ENCODE measurements at regions not wholly inside any gene's neighbourhood (a gene's known extent, or its start where the extent isn't known, plus 50 kb on each side); places are given as distances from the start of the nearest gene placed in this dataset.

GRCh38 chr10:52541006-52541473 lies 227.0 kb downstream of the DKK1 start:
- H3K79me1 ChIP-seq (ENCODE audit: low read depth in 1 of 2, low read length in 2 of 2) = no peaks in the 10 kb centered on the region
- no peak overlapping the region for H4K5ac ChIP-seq (ENCODE audit: low read depth, low read length)
- no peaks in the 10 kb centered on the region for H4K20me1 ChIP-seq (ENCODE audit: insufficient read depth, low read length)
- no TSS peak for BruUV-seq (replicated peaks)
- in situ Hi-C loops (cut with MboI; ENCODE audit: low sequenced_read_pairs) (no loop called here), intact Hi-C loops (cut with micrococcal nuclease) (no loop called here), dilution Hi-C loops (cut with HindIII; ENCODE audit: low sequenced_read_pairs, unreplicated experiment) (no loop called here)
- no peak overlapping the region for H2BK20ac ChIP-seq (ENCODE audit: low read depth, low read length)
- H2BK15ac ChIP-seq (ENCODE audit: low read depth, low read length) = no peak overlapping the region
- H3K9me3 ChIP-seq (ENCODE audit: control insufficient read depth, insufficient read depth, low read length) = no peaks in the 10 kb centered on the region
- H4K91ac ChIP-seq (ENCODE audit: insufficient read depth, low read depth, low read length) = no peak overlapping the region
- peaks cover 8% of the 10 kb centered on the region for H3K9me1 ChIP-seq (ENCODE audit: insufficient read depth, low read length)
- no peak overlapping the region; a peak in 1 of 4 replicates for H4K8ac ChIP-seq (ENCODE audit: low read depth in 2 of 2, low read length in 2 of 2)
- ATAC-seq (ENCODE audit: low read depth) (no peak), DNase-seq (peak; percentile 34)
- no peak overlapping the region for H2BK120ac ChIP-seq (ENCODE audit: low read depth, low read length)
- H3K18ac ChIP-seq (ENCODE audit: low read depth, low read length) = no peak overlapping the region
- no peak overlapping the region for H3K23ac ChIP-seq (ENCODE audit: low read depth, low read length)
- H2AK5ac ChIP-seq (ENCODE audit: low read depth, low read length) = no peak overlapping the region
- no peak overlapping the region for H3K4ac ChIP-seq (ENCODE audit: low read depth, low read length)
- WGBS, 2 experiments (ENCODE audit: extremely low coverage in 2 of 2, insufficient read length in 1 of 2) = no CpG with 5 or more reads among the region's 2 CpGs
- H2AFZ ChIP-seq (replicated peaks; ENCODE audit: low read length, poor library complexity) = no peak overlapping the region
- no peaks in the 10 kb centered on the region for H3K36me3 ChIP-seq (ENCODE audit: control insufficient read depth, insufficient read depth, low read length)
- H2AK9ac ChIP-seq (replicated peaks; ENCODE audit: low read depth, low read length, poor library complexity) = no peak overlapping the region
- ChIA-PET POLR2A (ENCODE audit: unreplicated experiment) (no interaction called here), CTCF (no interaction called here)
- H2BK5ac ChIP-seq (ENCODE audit: low read depth, low read length, poor library complexity, severe bottlenecking) = no peak overlapping the region
- no peak overlapping the region for H3K9ac ChIP-seq (ENCODE audit: low read depth, low read length)
- H3K27ac ChIP-seq (ENCODE audit: insufficient read depth, low read length) = no peak overlapping the region
- H3K14ac ChIP-seq (replicated peaks; ENCODE audit: low read depth, low read length) = no peak overlapping the region
- H3K4me2 ChIP-seq (ENCODE audit: low read depth, low read length) = no peak overlapping the region
- peaks cover 3% of the 10 kb centered on the region for H3K4me1 ChIP-seq (ENCODE audit: control insufficient read depth, insufficient read depth, low read length)
- H3K4me3 ChIP-seq (ENCODE audit: insufficient read depth, low read depth, low read length) = no peak overlapping the region
- no peak overlapping the region for H3K56ac ChIP-seq (ENCODE audit: extremely low read depth, insufficient read depth, low read length)
- TF ChIP-seq CTCF (conservative IDR thresholded peaks at IDR 0.05; ENCODE audit: low read depth, low read length) (no peak), CEBPB (IDR thresholded peaks at IDR 0.05; ENCODE audit: low read depth, low read length) (peak; percentile 22; the same call in 1 of the 2 replicates), NFE2L2 (IDR thresholded peaks at IDR 0.05; ENCODE audit: low read depth, low read length) (no peak)
- H3K27me3 ChIP-seq (ENCODE audit: control insufficient read depth, insufficient read depth, low read length) = no peaks in the 10 kb centered on the region

Measured in IMR-90 (cell line).